ENCODE measurements at regions not wholly inside any gene's neighbourhood (a gene's known extent, or its start where the extent isn't known, plus 50 kb on each side); places are given as distances from the start of the nearest gene placed in this dataset.

DNA sequence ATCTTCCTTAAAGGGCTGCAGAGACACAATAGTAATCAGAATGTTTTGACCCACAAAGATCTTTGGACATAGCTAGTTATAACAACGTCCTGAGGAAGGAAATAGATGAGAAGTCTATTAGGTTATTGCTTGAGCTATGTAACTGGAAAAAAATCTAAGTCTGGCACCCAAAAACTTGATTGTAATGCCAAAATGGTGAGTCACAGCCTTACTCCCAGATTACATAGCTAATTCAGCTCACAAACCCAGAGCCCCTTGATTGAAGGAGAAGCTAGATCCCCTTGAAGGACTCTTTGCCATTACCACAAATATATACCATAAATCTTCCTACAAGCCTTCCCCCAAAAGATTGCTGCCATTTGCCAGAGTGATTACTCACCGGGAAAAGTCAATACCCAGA lies 341.8 kb upstream of the KIF2A start:
- TF ChIP-seq NRF1 (IDR thresholded peaks at IDR 0.05; ENCODE audit: low read depth, low read length) (no peak), CTCF (IDR thresholded peaks at IDR 0.05) (no peak), TAF1 (IDR thresholded peaks at IDR 0.05; ENCODE audit: borderline replicate concordance, low read depth, low read length) (no peak), TEAD4 (IDR thresholded peaks at IDR 0.05; ENCODE audit: borderline replicate concordance, insufficient read depth) (no peak), EP300 (IDR thresholded peaks at IDR 0.05; ENCODE audit: borderline replicate concordance in 1 of 2, low read depth in 1 of 2, low read length in 1 of 2) (no peak), POLR2AphosphoS5 (IDR thresholded peaks at IDR 0.05; ENCODE audit: low read depth, low read length) (no peak), EZH2phosphoT487 (IDR thresholded peaks at IDR 0.05; ENCODE audit: borderline replicate concordance, low read depth) (no peak), RCOR1 (IDR thresholded peaks at IDR 0.05; ENCODE audit: low read length) (no peak), NFIC (IDR thresholded peaks at IDR 0.05; ENCODE audit: borderline replicate concordance) (no peak), JUND (IDR thresholded peaks at IDR 0.05) (no peak), USF1 (IDR thresholded peaks at IDR 0.05; ENCODE audit: borderline replicate concordance, low read depth) (no peak)
- TF ChIP-seq, protein P1, sequence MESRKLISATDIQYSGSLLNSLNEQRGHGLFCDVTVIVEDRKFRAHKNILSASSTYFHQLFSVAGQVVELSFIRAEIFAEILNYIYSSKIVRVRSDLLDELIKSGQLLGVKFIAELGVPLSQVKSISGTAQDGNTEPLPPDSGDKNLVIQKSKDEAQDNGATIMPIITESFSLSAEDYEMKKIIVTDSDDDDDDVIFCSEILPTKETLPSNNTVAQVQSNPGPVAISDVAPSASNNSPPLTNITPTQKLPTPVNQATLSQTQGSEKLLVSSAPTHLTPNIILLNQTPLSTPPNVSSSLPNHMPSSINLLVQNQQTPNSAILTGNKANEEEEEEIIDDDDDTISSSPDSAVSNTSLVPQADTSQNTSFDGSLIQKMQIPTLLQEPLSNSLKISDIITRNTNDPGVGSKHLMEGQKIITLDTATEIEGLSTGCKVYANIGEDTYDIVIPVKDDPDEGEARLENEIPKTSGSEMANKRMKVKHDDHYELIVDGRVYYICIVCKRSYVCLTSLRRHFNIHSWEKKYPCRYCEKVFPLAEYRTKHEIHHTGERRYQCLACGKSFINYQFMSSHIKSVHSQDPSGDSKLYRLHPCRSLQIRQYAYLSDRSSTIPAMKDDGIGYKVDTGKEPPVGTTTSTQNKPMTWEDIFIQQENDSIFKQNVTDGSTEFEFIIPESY (IDR thresholded peaks at IDR 0.05; ENCODE audit: borderline replicate concordance, low read depth) = no peak
- TF ChIP-seq, protein P2, sequence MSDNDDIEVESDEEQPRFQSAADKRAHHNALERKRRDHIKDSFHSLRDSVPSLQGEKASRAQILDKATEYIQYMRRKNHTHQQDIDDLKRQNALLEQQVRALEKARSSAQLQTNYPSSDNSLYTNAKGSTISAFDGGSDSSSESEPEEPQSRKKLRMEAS (IDR thresholded peaks at IDR 0.05; ENCODE audit: low read depth) = no peak
